ENCODE measurements at regions not wholly inside any gene's neighbourhood (a gene's known extent, or its start where the extent isn't known, plus 50 kb on each side); places are given as distances from the start of the nearest gene placed in this dataset.
"Not testable (repeated sequence)": the region's sequence is repeated elsewhere in the genome, so short reads cannot be mapped to it uniquely, and the experiment has no call there.

DNA sequence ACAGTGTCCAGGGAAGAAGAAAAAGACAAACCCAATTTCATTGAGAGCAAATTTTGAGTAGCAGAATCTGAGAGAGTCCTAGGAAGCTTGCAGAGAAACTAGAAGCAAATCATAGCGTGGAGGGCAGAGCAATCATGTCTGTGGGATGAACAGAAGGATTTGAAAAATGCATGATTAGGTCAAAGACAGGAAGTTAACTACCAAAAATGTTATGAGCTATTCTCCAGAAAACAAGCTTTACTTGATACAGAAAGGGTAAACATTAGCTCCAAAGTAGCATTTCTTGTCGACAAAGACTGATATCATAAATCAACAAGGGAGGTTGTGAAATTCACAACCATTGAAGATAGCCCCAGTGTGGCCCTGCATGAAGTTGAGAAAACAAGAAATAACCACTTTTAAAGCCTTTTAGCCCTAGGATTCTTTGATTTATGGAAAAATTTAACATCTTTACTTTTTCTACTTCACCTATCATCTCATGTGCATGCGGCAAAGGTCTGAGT, 97.7 kb upstream of the MEGF10 start:
- no peaks in the 10 kb centered on the region for H3K9me3 ChIP-seq (ENCODE audit: control insufficient read depth, insufficient read depth, low read length)
- Mint-ChIP-seq H3K4me3 (no peak overlapping the region), H3K27me3 (ENCODE audit: low read depth in 2 of 2) (peaks cover 1 to 33% of the 10 kb centered on the region in 2 donors), H3K9me3 (no peaks in the 10 kb centered on the region), H3K27ac (no peak overlapping the region), H3K36me3 (no peaks in the 10 kb centered on the region), H3K4me1 (no peaks in the 10 kb centered on the region)
- H3K4me3 ChIP-seq (ENCODE audit: low read length): no peak overlapping the region
- no peaks in the 10 kb centered on the region for H3K4me1 ChIP-seq (ENCODE audit: control insufficient read depth, insufficient read depth, low read length)
- no peak overlapping the region for H3K27ac ChIP-seq (ENCODE audit: low read length)
- intact Hi-C loops (cut with micrococcal nuclease): no loop called here
- ATAC-seq: no peak
- peaks cover 2% of the 10 kb centered on the region for H3K27me3 ChIP-seq (ENCODE audit: control insufficient read depth, insufficient read depth, low read length)
- 82% methylated on average over 3 of the region's 3 CpGs for WGBS (ENCODE audit: insufficient coverage)
- DNase-seq: no peak
- H3K36me3 ChIP-seq (ENCODE audit: control insufficient read depth, insufficient read depth, low read length): no peaks in the 10 kb centered on the region
- no peak for TF ChIP-seq CTCF (IDR thresholded peaks at IDR 0.05)

GRCh38 chr5:127196042-127196441, 94.6 kb upstream of the MEGF10 start:
- ATAC-seq: no peak
- H3K27me3 Mint-ChIP-seq (ENCODE audit: low read depth in 2 of 2): peaks cover 9 to 56% of the 10 kb centered on the region in 2 donors

DNA sequence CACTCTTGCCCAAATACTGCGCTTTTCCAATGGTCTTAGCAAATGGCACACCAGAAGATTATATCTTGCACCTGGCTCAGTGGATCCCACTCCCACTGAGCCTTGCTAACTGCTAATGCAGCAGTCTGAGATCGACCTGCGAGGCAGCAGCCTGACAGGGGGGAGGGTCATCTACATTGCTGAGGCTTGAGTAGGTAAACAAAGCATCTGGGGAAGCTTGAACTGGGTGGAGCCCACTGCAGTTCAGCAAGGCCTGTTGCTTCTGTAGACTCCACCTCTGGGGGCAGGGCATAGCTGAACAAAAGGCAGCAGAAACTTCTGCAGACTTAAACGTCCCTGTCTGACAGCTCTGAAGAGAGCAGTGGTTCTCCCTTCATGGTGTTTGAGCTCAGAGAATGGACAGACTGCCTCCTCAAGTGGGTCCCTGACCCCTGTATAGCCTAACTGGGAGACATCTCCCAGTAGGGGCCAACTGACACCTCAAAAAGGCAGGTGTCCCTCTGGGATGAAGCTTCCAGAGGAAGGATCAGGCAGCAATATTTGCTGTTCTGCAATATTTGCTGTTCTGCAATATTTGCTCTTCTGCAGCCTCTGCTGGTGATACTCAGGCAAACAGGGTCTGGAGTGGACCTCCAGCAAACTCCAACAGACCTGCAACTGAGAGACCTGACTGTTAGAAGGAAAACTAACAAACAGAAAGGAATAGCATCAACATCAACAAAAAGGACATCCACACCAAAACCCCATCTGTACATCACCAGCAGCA, 93.0 kb upstream of the MEGF10 start:
- intact Hi-C loops (cut with micrococcal nuclease); H3K36me3 ChIP-seq (ENCODE audit: control insufficient read depth, insufficient read depth, low read length); H3K27ac ChIP-seq (ENCODE audit: low read length); H3K36me3 Mint-ChIP-seq; H3K27ac Mint-ChIP-seq; H3K4me1 Mint-ChIP-seq; DNase-seq; H3K27me3 ChIP-seq (ENCODE audit: control insufficient read depth, insufficient read depth, low read length); H3K9me3 ChIP-seq (ENCODE audit: control insufficient read depth, insufficient read depth, low read length); H3K4me1 ChIP-seq (ENCODE audit: control insufficient read depth, insufficient read depth, low read length); ATAC-seq; H3K9me3 Mint-ChIP-seq; H3K4me3 ChIP-seq (ENCODE audit: low read length); H3K4me3 Mint-ChIP-seq: not testable (repeated sequence)
- H3K27me3 Mint-ChIP-seq (ENCODE audit: low read depth in 2 of 2): peaks cover 9 to 49% of the 10 kb centered on the region in 2 donors
- 77% methylated on average over 4 of the region's 4 CpGs for WGBS (ENCODE audit: insufficient coverage)

More at GRCh38 chr5:127196042-127196441, 94.6 kb upstream of the MEGF10 start:
- no peak overlapping the region for H3K27ac Mint-ChIP-seq
- no peaks in the 10 kb centered on the region for H3K4me1 ChIP-seq (ENCODE audit: control insufficient read depth, insufficient read depth, low read length)
- H3K36me3 Mint-ChIP-seq: no peaks in the 10 kb centered on the region
- no peak overlapping the region for H3K4me3 Mint-ChIP-seq
- no peak overlapping the region for H3K27ac ChIP-seq (ENCODE audit: low read length)
- TF ChIP-seq CTCF (IDR thresholded peaks at IDR 0.05): no peak
- no peaks in the 10 kb centered on the region for H3K36me3 ChIP-seq (ENCODE audit: control insufficient read depth, insufficient read depth, low read length)
- H3K4me1 Mint-ChIP-seq: no peaks in the 10 kb centered on the region
- intact Hi-C loops (cut with micrococcal nuclease): no loop called here
- 86% methylated on average over 1 of the region's 1 CpG for WGBS (ENCODE audit: insufficient coverage)
- no peak for DNase-seq
- H3K27me3 ChIP-seq (ENCODE audit: control insufficient read depth, insufficient read depth, low read length): peaks cover 2% of the 10 kb centered on the region
- H3K9me3 Mint-ChIP-seq: peaks cover 0 to 2% of the 10 kb centered on the region in 2 donors
- no peaks in the 10 kb centered on the region for H3K9me3 ChIP-seq (ENCODE audit: control insufficient read depth, insufficient read depth, low read length)
- H3K4me3 ChIP-seq (ENCODE audit: low read length): no peak overlapping the region

GRCh38 chr5:127202738-127203137, 87.9 kb upstream of the MEGF10 start:
- H3K4me3 ChIP-seq (ENCODE audit: low read length); H3K27ac Mint-ChIP-seq; ATAC-seq; DNase-seq; H3K36me3 ChIP-seq (ENCODE audit: control insufficient read depth, insufficient read depth, low read length); H3K27me3 ChIP-seq (ENCODE audit: control insufficient read depth, insufficient read depth, low read length); H3K4me1 Mint-ChIP-seq; H3K27ac ChIP-seq (ENCODE audit: low read length); H3K9me3 Mint-ChIP-seq; H3K4me1 ChIP-seq (ENCODE audit: control insufficient read depth, insufficient read depth, low read length); H3K4me3 Mint-ChIP-seq; H3K36me3 Mint-ChIP-seq; H3K9me3 ChIP-seq (ENCODE audit: control insufficient read depth, insufficient read depth, low read length); intact Hi-C loops (cut with micrococcal nuclease): not testable (repeated sequence)
- peaks cover 17 to 47% of the 10 kb centered on the region in 2 donors for H3K27me3 Mint-ChIP-seq (ENCODE audit: low read depth in 2 of 2)
- 99% methylated on average over 4 of the region's 4 CpGs for WGBS (ENCODE audit: insufficient coverage)

All from natural killer cell (primary cell).